K562 (cell line): ENCODE measurements at regions not wholly inside any gene's neighbourhood (a gene's known extent, or its start where the extent isn't known, plus 50 kb on each side); places are given as distances from the start of the nearest gene placed in this dataset.

ENCODE experiments used
- ATAC-seq: fragments of 200-7000 bp; cut with Tn5 transposase; 3 replicates; pipeline ENCODE4 v1.9.1; 2020; ENCODE audit warnings: moderate library complexity
- BruUV-seq: library from RNA; stranded (reverse); fragments of 400-500 nt; replicated peaks from 2 replicates; lab custom pipeline; 2021; lab: Mats Ljungman, UMichigan
- CTCF ChIA-PET: fragments of 300-600 bp; formaldehyde crosslinking; extraction: SDS; loops from one replicate; lab custom pipeline; 2021; ENCODE audit warnings: low intra/inter-chr PET ratio; lab: Yijun Ruan, JAX
- POLR2A ChIA-PET: fragments of 300-600, 350-650 bp; sonication (Branson Sonifier 250); formaldehyde crosslinking; extraction: SDS; loops from one replicate; lab custom pipeline; 2021; ENCODE audit warnings: antibody characterized with exemption, inconsistent platforms; lab: Yijun Ruan, JAX
- DNase-seq, 4 experiments: peaks; one replicate each; pipeline versions ENCODE4 v3.0.0 to v3.0.0-alpha.2; 2011 to 2018; ENCODE audit warnings: low spot score in 3 of 4, mixed read lengths in 3 of 4; ENCODE audit errors: extremely low read depth in 1 of 4
- FAIRE-seq: peaks from 2 replicates; lab custom pipeline; 2011; peaks lifted over from hg19 to GRCh38; lab: Jason Lieb, UNC
- H2AFZ ChIP-seq: 2 replicates; pipeline ENCODE4 v1.6.0; 2011; ENCODE audit warnings: low read depth, low read length, control low read depth, inconsistent platforms
- H3K27ac ChIP-seq: fragments of 200-600 bp; 3 replicates; pipeline ENCODE4 v1.8.0; 2011; ENCODE audit warnings: low read depth, mild to moderate bottlenecking, control low read depth, inconsistent platforms, low read length, moderate library complexity, mixed read lengths; ENCODE audit errors: extremely low read depth
- H3K27me3 ChIP-seq, 2 experiments: fragments of 300-600 bp in 1 of 2; 2 replicates in 1 of 2; 3 replicates in 1 of 2; pipeline versions ENCODE4 v1.6.0 to v1.8.0; 2011; ENCODE audit warnings: inconsistent platforms in 2 of 2, low read length in 2 of 2, mild to moderate bottlenecking in 1 of 2, mixed read lengths in 1 of 2, moderate library complexity in 1 of 2; ENCODE audit not compliant: control insufficient read depth in 2 of 2, insufficient read depth in 2 of 2
- H3K36me3 ChIP-seq: fragments of 300-600 bp; 3 replicates; pipeline ENCODE4 v1.8.0; 2011; ENCODE audit warnings: mild to moderate bottlenecking, low read length, inconsistent platforms; ENCODE audit not compliant: control insufficient read depth, insufficient read depth
- H3K4me1 ChIP-seq, 2 experiments: fragments of 200-600 bp in 1 of 2; replicated peaks in 1 of 2; 2 replicates in 1 of 2; 3 replicates in 1 of 2; pipeline versions ENCODE4 v1.5.1 to v1.8.0; 2011; ENCODE audit warnings: inconsistent platforms in 2 of 2, low read length in 2 of 2, mild to moderate bottlenecking in 1 of 2, mixed read lengths in 1 of 2, moderate library complexity in 1 of 2; ENCODE audit not compliant: control insufficient read depth in 2 of 2, insufficient read depth in 2 of 2
- H3K4me2 ChIP-seq: 2 replicates; pipeline ENCODE4 v1.6.1; 2011; ENCODE audit warnings: low read length, control low read depth, inconsistent platforms, mixed read lengths; ENCODE audit not compliant: insufficient read depth
- H3K4me3 ChIP-seq: fragments of 200-600 bp; sonication (generic), shearing (Covaris generic); 2 replicates; pipeline ENCODE4 v1.5.1; 2016; ENCODE audit warnings: control low read depth, inconsistent platforms
- H3K79me2 ChIP-seq: fragments of 200-600 bp; 3 replicates; pipeline ENCODE4 v1.8.0; 2011; ENCODE audit warnings: low read length, inconsistent platforms; ENCODE audit not compliant: control insufficient read depth, insufficient read depth
- H3K9ac ChIP-seq, 2 experiments: 2 replicates each; pipeline versions ENCODE4 v1.6.0 to v1.6.1; 2011; ENCODE audit warnings: low read depth in 2 of 2, low read length in 2 of 2, control low read depth in 1 of 2, inconsistent platforms in 1 of 2, mild to moderate bottlenecking in 1 of 2, mixed read lengths in 1 of 2; ENCODE audit not compliant: insufficient read depth in 1 of 2
- H3K9me1 ChIP-seq: one replicate; pipeline ENCODE4 v1.6.0; 2011; ENCODE audit warnings: inconsistent platforms, mild to moderate bottlenecking, low read length, moderate library complexity; ENCODE audit not compliant: control insufficient read depth, insufficient read depth
- H3K9me3 ChIP-seq: replicated peaks from 2 replicates; pipeline ENCODE4 v1.5.1; 2011; ENCODE audit warnings: low read depth, low read length, inconsistent platforms; ENCODE audit not compliant: control insufficient read depth, insufficient read depth
- H4K20me1 ChIP-seq: replicated peaks from 2 replicates; pipeline ENCODE4 v1.6.1; 2011; ENCODE audit warnings: low read length, inconsistent platforms, mixed read lengths; ENCODE audit not compliant: control insufficient read depth, insufficient read depth
- HDGF ChIP-seq: fragments of 450-650 bp; IDR thresholded peaks from 2 replicates; pipeline ENCODE4 v1.6.1; 2016
- NEUROD1 ChIP-seq: fragments of 150-350 bp; IDR thresholded peaks from 2 replicates; pipeline ENCODE4 v1.6.1; 2014; ENCODE audit warnings: borderline replicate concordance, low read length, low read depth; ENCODE audit not compliant: partially characterized antibody
- NRF1 ChIP-seq, 2 experiments: fragments of 450-650 bp; IDR thresholded peaks in 1 of 2; conservative IDR thresholded peaks in 1 of 2; 2 replicates each; pipeline ENCODE4 v1.6.1; 2014; ENCODE audit warnings: mild to moderate bottlenecking in 2 of 2
- TAF15 ChIP-seq: fragments of 200-400 bp; formaldehyde crosslinking; IDR thresholded peaks from 2 replicates; pipeline ENCODE4 v1.6.1; 2017; ENCODE audit warnings: mild to moderate bottlenecking, low read depth, low read length, moderate library complexity
- WGBS: fragments of 100-300 bp; shearing (Covaris generic); methylation state at CpG from one replicate; pipeline ENCODE4 v1.1.6; 2016; ENCODE audit warnings: low coverage, mixed read lengths; ENCODE audit not compliant: insufficient coverage; ENCODE audit errors: missing lambda C conversion rate; 5-methylcytosine and 5-hydroxymethylcytosine counted together
- in situ Hi-C: fragments of 300-500 bp; cut with MboI; formaldehyde crosslinking; loops from 4 replicates; pipeline ENCODE4 v1.15.0; 2018; ENCODE audit warnings: inconsistent platforms, mixed read lengths
- intact Hi-C: fragments of 100-400 bp; cut with micrococcal nuclease; formaldehyde crosslinking; loops from 2 replicates; pipeline ENCODE4 v1.14.2; 2022
- TF ChIP-seq, protein P1 (sequence below): fragments of 150-350 bp; IDR thresholded peaks from 2 replicates; pipeline ENCODE4 v1.6.1; 2014; ENCODE audit warnings: low read depth, mild to moderate bottlenecking, low read length, borderline replicate concordance

DNA sequence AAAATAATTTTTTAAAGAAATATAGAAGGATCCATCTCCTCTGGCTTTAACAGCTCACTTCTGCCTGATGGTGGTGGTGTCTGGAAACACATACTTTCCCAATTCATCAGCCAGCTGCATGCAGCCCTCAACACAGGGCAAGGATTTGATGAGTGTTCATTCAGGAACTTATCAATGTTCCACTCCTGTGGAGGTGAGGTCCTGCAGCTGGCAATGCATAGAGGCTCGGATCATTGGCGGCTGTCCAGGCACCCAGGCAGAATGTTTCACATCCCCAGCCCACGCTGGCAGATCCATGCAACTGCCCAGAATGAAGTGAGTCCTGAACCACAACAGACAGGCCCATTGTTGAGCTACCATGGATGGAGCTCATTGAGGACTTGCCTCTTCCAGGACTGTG is 55.2 kb upstream of the KCNMA1 start:
- no peak for DNase-seq
- H3K4me2 ChIP-seq = no peak overlapping the region
- no peak overlapping the region for H3K9ac ChIP-seq
- H3K4me1 ChIP-seq = no peaks in the 10 kb centered on the region
- no peaks in the 10 kb centered on the region for H3K9me3 ChIP-seq
- H3K36me3 ChIP-seq = no peaks in the 10 kb centered on the region
- no peaks in the 10 kb centered on the region for H4K20me1 ChIP-seq
- no peaks in the 10 kb centered on the region for H3K9me1 ChIP-seq
- no peak for ATAC-seq
- ChIA-PET CTCF (interaction anchor here (0.6 kb wide), 1 partner anchor 369 kb away, joined by 4 read pairs; no protein-coding TSS in a partner anchor), POLR2A (interaction anchor here (0.6 to 1.2 kb wide), 5 partner anchors 12 to 104 kb away, joined by 3 to 5 read pairs (median 3); no protein-coding TSS in a partner anchor)
- no peak overlapping the region for H3K27ac ChIP-seq
- intact Hi-C loops = no loop called here
- H3K4me3 ChIP-seq = no peak overlapping the region
- TF ChIP-seq NEUROD1 = no peak
- TF ChIP-seq NRF1 (conservative IDR thresholded peaks at IDR 0.05 in 1 of 2, IDR thresholded peaks at IDR 0.05 in 1 of 2) = no peak
- TF ChIP-seq, protein P1, sequence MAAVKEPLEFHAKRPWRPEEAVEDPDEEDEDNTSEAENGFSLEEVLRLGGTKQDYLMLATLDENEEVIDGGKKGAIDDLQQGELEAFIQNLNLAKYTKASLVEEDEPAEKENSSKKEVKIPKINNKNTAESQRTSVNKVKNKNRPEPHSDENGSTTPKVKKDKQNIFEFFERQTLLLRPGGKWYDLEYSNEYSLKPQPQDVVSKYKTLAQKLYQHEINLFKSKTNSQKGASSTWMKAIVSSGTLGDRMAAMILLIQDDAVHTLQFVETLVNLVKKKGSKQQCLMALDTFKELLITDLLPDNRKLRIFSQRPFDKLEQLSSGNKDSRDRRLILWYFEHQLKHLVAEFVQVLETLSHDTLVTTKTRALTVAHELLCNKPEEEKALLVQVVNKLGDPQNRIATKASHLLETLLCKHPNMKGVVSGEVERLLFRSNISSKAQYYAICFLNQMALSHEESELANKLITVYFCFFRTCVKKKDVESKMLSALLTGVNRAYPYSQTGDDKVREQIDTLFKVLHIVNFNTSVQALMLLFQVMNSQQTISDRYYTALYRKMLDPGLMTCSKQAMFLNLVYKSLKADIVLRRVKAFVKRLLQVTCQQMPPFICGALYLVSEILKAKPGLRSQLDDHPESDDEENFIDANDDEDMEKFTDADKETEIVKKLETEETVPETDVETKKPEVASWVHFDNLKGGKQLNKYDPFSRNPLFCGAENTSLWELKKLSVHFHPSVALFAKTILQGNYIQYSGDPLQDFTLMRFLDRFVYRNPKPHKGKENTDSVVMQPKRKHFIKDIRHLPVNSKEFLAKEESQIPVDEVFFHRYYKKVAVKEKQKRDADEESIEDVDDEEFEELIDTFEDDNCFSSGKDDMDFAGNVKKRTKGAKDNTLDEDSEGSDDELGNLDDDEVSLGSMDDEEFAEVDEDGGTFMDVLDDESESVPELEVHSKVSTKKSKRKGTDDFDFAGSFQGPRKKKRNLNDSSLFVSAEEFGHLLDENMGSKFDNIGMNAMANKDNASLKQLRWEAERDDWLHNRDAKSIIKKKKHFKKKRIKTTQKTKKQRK = no peak
- no peak for TF ChIP-seq TAF15
- no peak for TF ChIP-seq HDGF
- H3K27me3 ChIP-seq = peaks cover 8 to 25% of the 10 kb centered on the region in 2 experiments; a peak in 3 of 5 replicates
- in situ Hi-C loops = no loop called here
- H2AFZ ChIP-seq = no peak overlapping the region
- H3K79me2 ChIP-seq = no peaks in the 10 kb centered on the region
- BruUV-seq = no TSS peak
- WGBS = 0% methylated on average over 3 of the region's 3 CpGs
- no peak for FAIRE-seq
